Right lobe of liver (tissue), 6 donors: ENCODE measurements at regions not wholly inside any gene's neighbourhood (a gene's known extent, or its start where the extent isn't known, plus 50 kb on each side); places are given as distances from the start of the nearest gene placed in this dataset.

Experiments used
- ATAC-seq, 4 donors: fragments of 200-7000 bp; cut with Tn5 transposase; one replicate each; pipeline ENCODE4 v1.9.1; 2020; ENCODE audit warnings: mild to moderate bottlenecking in 4 of 4, moderate library complexity in 4 of 4
- DNase-seq, 3 donors: peaks; one replicate each; pipeline ENCODE4 v3.0.0-alpha.2; 2020
- H3K27ac ChIP-seq, 3 donors: fragments of 200-600 bp; one replicate each; pipeline ENCODE4 v1.8.0; 2022
- H3K27me3 ChIP-seq, 2 donors: fragments of 200-600 bp; one replicate each; pipeline ENCODE4 v1.8.0; 2022
- H3K36me3 ChIP-seq, 4 donors: fragments of 200-600 bp; sonication (generic) in 1 of 4; one replicate each; pipeline versions ENCODE4 v1.5.1 to v1.8.0; 2017 to 2022; ENCODE audit warnings: control low read depth in 1 of 4
- H3K4me1 ChIP-seq, 4 donors: fragments of 200-600 bp; sonication (generic) in 1 of 4; one replicate each; pipeline versions ENCODE4 v1.5.1 to v1.8.0; 2017 to 2022; ENCODE audit warnings: control low read depth in 1 of 4
- H3K4me3 ChIP-seq, 3 donors: fragments of 200-600 bp; one replicate each; pipeline ENCODE4 v1.8.0; 2022
- H3K9me3 ChIP-seq, 4 donors: fragments of 200-600 bp; sonication (generic) in 1 of 4; one replicate each; pipeline versions ENCODE4 v1.5.1 to v1.8.0; 2017 to 2022; ENCODE audit warnings: control low read depth in 1 of 4
- POLR2A ChIP-seq: fragments of 450-650 bp; IDR thresholded peaks from one replicate; pipeline ENCODE4 v1.6.1; 2017; ENCODE audit warnings: antibody characterized with exemption, mild to moderate bottlenecking
- WGBS: methylation state at CpG from one replicate; pipeline ENCODE4 v1.1.6; 2018; ENCODE audit warnings: low coverage, low lambda C conversion rate; ENCODE audit not compliant: insufficient coverage; ENCODE audit errors: missing lambda C conversion rate; 5-methylcytosine and 5-hydroxymethylcytosine counted together
- intact Hi-C, 2 donors: fragments of 100-400 bp; cut with DNase I; formaldehyde crosslinking; loops; one replicate each; pipeline versions ENCODE4 v1.11.2 to v1.14.1; 2022
- TF ChIP-seq, protein P1 (sequence below), 4 donors: fragments of 200-600 bp in 3 of 4; fragments of 450-650 bp in 1 of 4; IDR thresholded peaks; one replicate each; pipeline versions ENCODE4 v1.5.1 to v1.8.0; 2016 to 2022; ENCODE audit warnings: antibody characterized with exemption in 4 of 4, mild to moderate bottlenecking in 2 of 4
- donor health status: DM: no; HTN: yes; CAD: no.
- donor health status: DM: no; HTN: no; CAD: no.
- donor health status: DM: no; HTN: no; CAD: no.
- donor health status: DM: no; HTN: yes; CAD: no.
- donor health status: DM: no; HTN: yes; CAD: no.

DNA sequence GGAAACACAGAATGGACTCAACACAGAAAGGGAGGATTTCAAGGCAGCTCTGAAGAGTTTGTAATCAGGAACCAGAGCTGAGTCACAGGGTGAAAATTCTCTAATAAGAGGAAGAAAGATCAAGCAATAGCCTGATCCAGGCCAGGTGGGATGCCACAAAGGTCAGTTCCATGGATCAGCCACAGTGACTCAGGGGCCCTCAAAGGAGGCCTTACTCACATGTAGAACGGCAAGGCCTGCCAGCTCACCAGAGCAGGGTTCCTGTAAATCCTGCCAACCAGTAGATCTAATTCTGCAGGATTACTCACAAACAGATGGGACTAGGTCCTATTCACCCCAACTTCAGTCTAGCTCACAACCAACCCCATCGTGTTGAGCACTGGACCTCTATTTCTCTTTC is 78.3 kb upstream of the PPP2R3A start:
- Histone ChIP-seq H3K4me3 (no peak overlapping the region), H3K27me3 (no peaks in the 10 kb centered on the region)

DNA sequence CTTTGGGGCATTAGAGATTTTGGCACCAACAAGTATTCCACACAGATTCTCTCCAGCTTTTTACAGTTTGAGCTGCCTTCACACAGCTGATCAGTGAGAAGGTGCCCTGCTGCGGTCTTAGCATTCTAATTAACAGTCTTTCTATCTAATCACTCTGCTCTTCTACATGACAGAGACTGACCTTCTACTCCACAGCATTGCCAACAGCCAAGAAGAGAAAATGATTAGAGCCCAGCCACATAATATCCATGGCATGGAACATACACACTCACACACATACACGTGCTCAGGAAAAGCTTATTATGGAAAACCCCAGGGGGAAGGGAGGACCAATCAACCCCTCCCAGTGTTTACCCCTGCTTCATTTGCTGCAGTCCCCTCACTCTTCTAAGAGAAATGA is 76.1 kb upstream of the PPP2R3A start:
- Histone ChIP-seq H3K9me3 (no peaks in the 10 kb centered on the region), H3K27ac (no peak overlapping the region), H3K4me1 (no peaks in the 10 kb centered on the region), H3K36me3 (no peaks in the 10 kb centered on the region), H3K4me3 (no peak overlapping the region), H3K27me3 (no peaks in the 10 kb centered on the region)
- TF ChIP-seq, protein P1, sequence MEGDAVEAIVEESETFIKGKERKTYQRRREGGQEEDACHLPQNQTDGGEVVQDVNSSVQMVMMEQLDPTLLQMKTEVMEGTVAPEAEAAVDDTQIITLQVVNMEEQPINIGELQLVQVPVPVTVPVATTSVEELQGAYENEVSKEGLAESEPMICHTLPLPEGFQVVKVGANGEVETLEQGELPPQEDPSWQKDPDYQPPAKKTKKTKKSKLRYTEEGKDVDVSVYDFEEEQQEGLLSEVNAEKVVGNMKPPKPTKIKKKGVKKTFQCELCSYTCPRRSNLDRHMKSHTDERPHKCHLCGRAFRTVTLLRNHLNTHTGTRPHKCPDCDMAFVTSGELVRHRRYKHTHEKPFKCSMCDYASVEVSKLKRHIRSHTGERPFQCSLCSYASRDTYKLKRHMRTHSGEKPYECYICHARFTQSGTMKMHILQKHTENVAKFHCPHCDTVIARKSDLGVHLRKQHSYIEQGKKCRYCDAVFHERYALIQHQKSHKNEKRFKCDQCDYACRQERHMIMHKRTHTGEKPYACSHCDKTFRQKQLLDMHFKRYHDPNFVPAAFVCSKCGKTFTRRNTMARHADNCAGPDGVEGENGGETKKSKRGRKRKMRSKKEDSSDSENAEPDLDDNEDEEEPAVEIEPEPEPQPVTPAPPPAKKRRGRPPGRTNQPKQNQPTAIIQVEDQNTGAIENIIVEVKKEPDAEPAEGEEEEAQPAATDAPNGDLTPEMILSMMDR (IDR thresholded peaks at IDR 0.05), result no peak
- TF ChIP-seq POLR2A, result no peak
- intact Hi-C loops, result no loop called here
- WGBS, result 21% methylated on average over 2 of the region's 2 CpGs
- ATAC-seq (no peak), DNase-seq (no peak)

More for the DNA sequence above, 78.3 kb upstream of the PPP2R3A start:
- Histone ChIP-seq H3K9me3 (no peaks in the 10 kb centered on the region), H3K27ac (no peak overlapping the region), H3K36me3 (no peaks in the 10 kb centered on the region), H3K4me1 (no peaks in the 10 kb centered on the region)
- WGBS, result 60% methylated on average over 1 of the region's 2 CpGs
- ATAC-seq (no peak), DNase-seq (no peak)
- intact Hi-C loops, result no loop called here
- no peak for TF ChIP-seq POLR2A
- TF ChIP-seq, protein P1 (IDR thresholded peaks at IDR 0.05), result no peak

DNA sequence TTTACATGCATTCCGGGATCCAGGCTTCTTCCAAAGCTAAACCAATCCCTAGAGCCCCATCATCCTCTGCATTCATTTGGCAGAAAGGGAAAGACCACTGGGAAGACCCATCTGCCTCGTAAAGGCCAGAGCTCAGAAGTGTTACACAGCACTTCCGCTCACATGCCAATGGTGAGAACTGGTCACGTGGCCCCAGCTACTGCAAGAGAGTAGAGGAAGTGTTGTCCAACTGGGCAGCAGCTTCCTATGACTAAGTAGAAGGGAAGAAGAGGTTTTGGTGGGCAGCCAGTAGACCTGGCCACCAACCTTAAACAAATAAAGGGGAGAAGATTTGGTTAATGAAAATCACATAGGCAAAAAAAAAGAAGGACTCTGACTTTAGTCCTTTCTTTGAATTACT is 74.4 kb upstream of the PPP2R3A start:
- no peaks in the 10 kb centered on the region for H3K4me1 ChIP-seq
- intact Hi-C loops, result loop anchor here (10.0 kb wide), 1 partner anchor 1096 kb away; the partner anchor contains the start of gene EPHB1 (in 2 of the 2)

DNA sequence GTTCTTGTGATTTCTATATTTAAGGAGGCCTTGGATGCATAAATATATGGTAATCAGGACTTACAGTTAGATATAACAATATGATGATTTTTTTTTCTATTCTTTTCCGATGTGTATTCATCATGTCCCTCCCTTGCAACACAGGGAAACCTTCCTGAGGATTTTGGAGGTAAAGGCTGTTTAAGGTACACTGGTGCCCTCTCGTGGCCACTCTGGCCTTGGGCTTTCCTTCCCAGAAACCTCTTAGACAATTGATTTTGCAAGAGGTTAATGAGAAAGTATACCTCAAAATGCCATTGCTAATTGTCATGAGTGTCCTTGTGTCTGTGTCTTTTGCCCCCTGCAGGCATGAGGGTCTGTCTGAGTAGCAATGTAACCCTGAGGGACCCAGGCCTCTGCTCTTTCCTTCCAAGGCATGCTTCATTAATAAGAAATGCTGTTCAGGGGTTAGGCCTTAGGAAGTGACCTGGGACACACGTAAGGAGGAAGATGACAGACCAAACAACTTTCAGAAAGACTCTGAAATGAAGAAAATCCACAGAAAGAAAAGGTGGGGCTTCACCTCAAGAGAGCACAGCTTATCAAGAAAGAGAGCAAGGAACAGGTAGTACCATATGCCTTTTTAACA is 70.3 kb upstream of the PPP2R3A start:
- DNase-seq (peak; percentile 70 to 73 (median 73)), ATAC-seq (peak; percentile 88 to 93 (median 92))
- 13% methylated on average over 3 of the region's 3 CpGs for WGBS

More for the DNA sequence above, 74.4 kb upstream of the PPP2R3A start:
- Histone ChIP-seq H3K27me3 (no peaks in the 10 kb centered on the region), H3K4me3 (no peak overlapping the region), H3K27ac (no peak overlapping the region), H3K36me3 (no peaks in the 10 kb centered on the region), H3K9me3 (no peaks in the 10 kb centered on the region)
- no peak for DNase-seq
- no peak for TF ChIP-seq POLR2A
- TF ChIP-seq, protein P1 (IDR thresholded peaks at IDR 0.05), result no peak
- no peak for ATAC-seq
- 72% methylated on average over 4 of the region's 4 CpGs for WGBS

More for the DNA sequence above, 70.3 kb upstream of the PPP2R3A start:
- TF ChIP-seq POLR2A, result no peak
- TF ChIP-seq, protein P1 (IDR thresholded peaks at IDR 0.05), result peak; percentile 71 to 94 (median 90)
- no peaks in the 10 kb centered on the region for H3K36me3 ChIP-seq
- no peaks in the 10 kb centered on the region for H3K4me1 ChIP-seq
- no peak overlapping the region for H3K4me3 ChIP-seq
- H3K9me3 ChIP-seq, result no peaks in the 10 kb centered on the region
- intact Hi-C loops, result loop anchor here (5.0 to 10.0 kb wide), 2 partner anchors 1100 to 1293 kb away; partner anchors contain the start of gene EPHB1 (in 2 of the 2)
- H3K27me3 ChIP-seq, result no peaks in the 10 kb centered on the region
- H3K27ac ChIP-seq, result no peak overlapping the region
